GM12892 (cell line): ENCODE measurements at regions not wholly inside any gene's neighbourhood (a gene's known extent, or its start where the extent isn't known, plus 50 kb on each side); places are given as distances from the start of the nearest gene placed in this dataset.

ENCODE experiments used
- POLR2A ChIP-seq: IDR thresholded peaks from 2 replicates; pipeline ENCODE4 v1.6.1; 2011; ENCODE audit warnings: low read depth, low read length, control low read depth
- POLR2AphosphoS5 ChIP-seq: IDR thresholded peaks from 2 replicates; pipeline ENCODE4 v1.6.1; 2011; ENCODE audit warnings: low read depth, low read length, control low read depth

DNA sequence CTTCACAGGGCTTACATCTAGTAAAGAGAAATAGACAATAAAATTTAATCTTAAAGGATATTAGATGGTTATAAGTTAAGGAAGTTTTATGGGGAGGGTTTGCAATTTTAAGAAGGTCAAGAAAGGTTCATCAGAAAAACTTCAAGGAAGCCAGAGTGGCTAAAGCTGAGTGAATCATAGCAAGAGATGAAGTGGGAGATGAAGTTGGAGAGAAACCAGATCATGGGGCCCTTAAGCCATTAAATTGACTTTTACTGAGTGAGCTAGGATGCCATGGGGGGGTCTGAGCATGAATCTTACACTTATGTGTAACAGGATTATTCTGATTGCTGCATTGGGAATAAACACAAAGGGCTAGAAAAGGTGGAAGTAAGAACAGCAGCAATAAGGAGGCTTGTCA lies 189.2 kb downstream of the LRIG3 start:
- no peak for TF ChIP-seq POLR2AphosphoS5
- TF ChIP-seq POLR2A: no peak
